ENCODE measurements at regions not wholly inside any gene's neighbourhood (a gene's known extent, or its start where the extent isn't known, plus 50 kb on each side); places are given as distances from the start of the nearest gene placed in this dataset.

DNA sequence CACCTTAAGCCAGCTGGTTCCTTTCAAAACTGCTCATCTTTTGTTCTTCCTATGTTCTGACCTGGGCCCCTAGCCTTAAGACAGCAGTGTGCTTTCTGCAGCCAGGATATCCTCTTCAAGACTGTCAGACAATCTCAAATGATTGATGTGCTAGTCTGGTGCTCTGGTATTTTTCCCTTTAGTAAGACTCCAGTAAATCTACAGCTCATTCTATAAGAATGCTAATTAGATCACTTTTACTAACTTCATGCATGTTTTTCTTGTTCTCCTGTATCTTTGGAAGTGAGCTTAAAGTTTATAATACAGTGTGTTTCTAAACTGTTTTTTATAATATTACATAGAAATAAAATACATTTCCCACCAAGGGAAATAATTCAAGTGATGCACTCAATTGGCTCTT lies 220.9 kb upstream of the NANOGP8 start:
- TF ChIP-seq POLR2A (IDR thresholded peaks at IDR 0.05) (no peak), CTCF (IDR thresholded peaks at IDR 0.05) (no peak)

Data from Peyer's patch (tissue), 4 donors.